NCI-H1436 treated with DMSO at 0.1 percent for 48 hours (cell line): ENCODE measurements at regions not wholly inside any gene's neighbourhood (a gene's known extent, or its start where the extent isn't known, plus 50 kb on each side); places are given as distances from the start of the nearest gene placed in this dataset.

Experiments used
- DNase-seq: peaks from one replicate; lab custom pipeline; 2025; lab: John Stamatoyannopoulos, UW

DNA sequence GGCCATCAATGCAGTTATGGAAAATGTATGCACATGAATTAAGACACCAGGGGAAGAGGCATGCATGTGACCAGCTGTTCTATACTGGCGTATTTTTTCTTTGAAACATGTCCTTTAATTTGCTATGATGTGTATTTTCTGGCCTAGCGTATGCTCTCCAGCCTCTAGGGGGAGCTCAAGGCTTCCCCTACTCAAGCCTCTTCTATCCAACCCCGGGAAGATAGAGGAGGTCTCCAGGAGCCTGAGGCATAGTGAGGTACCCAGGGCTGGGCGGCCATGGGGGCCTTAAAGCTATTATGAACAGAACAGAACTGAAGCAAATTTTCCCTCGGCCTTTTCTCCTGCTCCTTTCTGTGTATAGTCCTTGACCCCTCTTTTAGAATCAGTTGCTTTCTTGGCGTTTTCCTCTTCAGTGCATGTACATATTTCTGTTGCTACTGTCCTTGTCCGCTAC is 528.9 kb downstream of the MAFB start:
- no peak for DNase-seq

DNA sequence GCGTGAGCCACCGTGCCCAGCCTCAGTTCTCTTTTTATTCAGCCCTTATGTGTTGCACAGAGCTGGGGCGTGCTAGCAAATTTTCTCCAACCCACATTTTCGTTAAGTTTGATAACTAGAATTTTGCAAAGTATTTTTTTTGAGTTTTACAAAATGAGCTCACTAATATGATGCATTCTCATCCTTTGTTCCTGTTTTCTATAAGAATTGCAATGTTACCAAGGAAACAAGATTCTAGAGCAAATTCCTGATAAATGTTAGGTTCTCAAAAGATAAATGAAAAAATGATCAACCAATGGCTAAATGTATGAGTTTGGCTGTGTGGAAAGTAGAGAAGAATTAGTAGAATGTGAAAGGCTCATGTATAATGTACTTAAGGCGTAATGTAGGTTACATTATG is 529.8 kb downstream of the MAFB start:
- DNase-seq, result no peak

DNA sequence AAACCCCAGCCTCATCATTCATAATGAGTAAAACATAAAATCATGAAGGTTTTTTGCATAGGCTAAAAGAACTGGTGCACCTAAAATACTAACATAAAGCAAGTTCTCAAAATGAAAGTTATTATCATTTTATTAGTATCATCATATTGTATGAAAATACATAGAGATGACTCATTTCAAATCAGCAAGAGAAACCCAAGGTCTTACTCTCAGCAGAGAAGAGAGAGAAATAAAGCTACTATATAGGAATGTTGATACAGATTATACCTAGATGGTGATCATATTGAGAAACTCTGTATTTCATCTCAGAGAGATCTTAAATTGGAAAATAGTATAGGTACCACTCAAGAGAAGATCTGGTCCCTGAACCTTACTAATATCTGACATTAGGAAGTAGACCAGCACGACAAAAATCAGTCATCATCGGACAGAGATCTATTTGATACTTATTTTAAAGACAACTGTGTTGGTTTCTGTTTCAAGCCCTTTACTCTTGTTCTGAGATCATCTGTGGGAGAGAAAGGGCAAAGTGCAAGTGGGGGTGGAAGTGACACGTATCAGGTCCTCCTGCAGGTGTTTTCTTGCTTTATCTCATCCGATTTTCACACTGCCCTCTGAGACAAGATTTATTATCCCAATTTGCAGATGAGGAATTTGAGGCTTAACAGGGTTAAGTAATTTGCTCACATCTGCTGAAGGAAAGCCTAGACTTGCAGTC is 532.3 kb downstream of the MAFB start:
- no peak for DNase-seq

DNA sequence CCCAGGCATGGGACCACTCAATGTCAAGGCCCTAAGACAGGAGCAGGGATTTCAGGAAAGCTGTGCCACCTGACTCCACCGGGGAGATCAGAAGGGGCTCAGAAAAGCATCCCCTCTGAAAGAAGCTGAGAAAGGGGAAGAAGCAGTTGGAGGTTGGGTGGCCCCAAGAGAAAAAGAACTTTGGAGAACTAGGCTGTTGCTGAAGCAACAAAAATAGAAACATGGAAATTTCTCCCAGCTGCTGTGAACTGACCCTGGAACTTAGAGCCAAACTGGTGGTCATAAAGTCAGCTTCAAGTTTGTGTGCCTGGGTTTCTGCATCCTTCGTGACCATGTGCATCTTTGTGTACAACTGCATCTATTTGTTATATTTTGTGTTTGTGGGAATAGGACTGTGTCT is 534.5 kb downstream of the MAFB start:
- DNase-seq, result no peak

DNA sequence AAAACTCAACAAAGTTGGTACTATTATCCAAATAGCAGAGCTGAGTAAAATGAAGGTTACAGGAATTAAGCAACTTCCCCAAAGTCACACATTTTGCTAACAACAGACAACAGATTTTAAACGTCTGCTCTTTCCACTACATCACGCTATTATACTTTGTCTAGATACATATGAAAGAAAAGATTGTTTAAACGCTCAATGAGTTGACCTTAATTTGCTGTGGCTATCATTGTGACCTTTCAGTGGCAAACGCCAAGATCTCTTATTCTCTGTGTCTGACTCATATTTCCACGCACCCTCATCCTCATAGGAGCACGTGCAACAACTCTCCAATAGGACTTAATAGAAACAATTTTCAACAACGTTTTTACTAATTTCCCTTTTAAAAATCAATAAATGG is 540.1 kb downstream of the MAFB start:
- no peak for DNase-seq

DNA sequence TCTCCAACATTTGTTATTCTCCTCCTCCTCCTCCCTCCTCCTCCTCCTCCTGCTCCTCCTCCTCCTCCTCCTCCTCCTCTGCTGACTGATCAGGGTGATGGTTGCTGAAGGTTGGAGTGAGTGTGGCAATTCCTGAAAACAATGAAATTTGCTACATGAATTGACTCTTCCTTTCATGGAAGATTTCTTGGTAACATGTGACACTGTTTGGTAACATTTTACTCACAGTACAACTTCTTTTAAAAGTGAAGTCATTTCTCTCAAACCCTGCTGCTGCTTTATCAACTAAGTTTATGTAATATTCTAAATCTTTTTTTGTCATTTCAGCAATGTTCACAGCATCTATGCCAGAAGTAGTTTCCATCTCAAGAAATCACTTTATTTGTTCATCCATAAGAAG is 543.0 kb downstream of the MAFB start:
- DNase-seq, result no peak

DNA sequence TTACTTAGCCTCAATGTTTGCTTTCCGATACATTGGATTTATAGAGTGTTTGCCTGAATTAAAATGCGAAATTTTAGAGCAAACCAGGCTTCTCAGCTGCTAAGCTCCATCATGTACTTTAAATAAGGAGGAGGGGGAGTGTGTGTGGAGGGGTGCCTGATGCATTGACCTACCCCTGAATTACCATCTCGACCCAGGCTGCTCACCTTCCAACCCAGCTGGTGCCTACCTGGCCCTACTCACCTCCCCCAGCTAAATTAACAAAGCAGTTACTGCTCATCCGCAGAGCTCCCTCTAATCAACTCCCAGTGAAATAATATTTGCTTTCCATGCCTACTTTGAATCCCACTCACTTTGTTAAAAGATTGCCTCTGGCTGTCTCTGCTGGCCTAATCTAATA is 544.5 kb downstream of the MAFB start:
- DNase-seq, result no peak

DNA sequence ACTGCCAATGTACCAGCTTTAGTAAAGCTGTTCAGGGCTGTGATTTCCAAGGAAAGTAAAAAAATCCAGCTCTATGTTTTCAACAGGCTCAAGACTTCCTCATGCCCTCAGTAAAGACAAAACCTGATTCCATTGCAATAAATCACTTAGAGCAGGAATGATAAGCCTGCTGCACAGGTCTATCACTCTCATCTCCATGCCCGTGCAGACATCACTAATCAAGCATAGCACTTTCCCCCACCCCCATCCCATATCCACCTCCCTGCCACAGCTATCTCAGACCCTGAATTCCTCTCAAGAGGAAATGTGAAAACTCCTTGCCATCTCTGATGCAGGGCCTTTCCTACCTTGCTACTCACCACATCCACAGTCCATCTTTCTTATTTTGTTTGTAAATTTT is 554.9 kb downstream of the MAFB start:
- no peak for DNase-seq

DNA sequence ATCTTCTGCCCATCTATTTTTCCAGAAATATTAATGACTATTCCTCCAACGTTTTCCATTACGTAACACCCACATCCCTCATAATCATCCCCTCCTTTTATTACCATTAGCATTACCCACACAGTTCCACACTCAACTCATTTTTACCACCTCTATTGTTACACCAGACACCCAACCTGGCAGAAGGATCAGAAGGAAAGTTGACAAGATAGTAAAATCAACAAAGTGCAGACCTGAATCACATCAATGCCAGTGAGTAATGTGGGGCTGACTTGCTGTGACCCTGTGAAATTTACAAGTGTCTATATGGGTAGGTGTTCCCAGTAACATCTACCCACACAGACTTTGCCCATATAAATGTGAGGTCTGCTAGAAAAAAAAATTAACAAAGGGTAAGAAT is 568.2 kb downstream of the MAFB start:
- DNase-seq, result no peak

DNA sequence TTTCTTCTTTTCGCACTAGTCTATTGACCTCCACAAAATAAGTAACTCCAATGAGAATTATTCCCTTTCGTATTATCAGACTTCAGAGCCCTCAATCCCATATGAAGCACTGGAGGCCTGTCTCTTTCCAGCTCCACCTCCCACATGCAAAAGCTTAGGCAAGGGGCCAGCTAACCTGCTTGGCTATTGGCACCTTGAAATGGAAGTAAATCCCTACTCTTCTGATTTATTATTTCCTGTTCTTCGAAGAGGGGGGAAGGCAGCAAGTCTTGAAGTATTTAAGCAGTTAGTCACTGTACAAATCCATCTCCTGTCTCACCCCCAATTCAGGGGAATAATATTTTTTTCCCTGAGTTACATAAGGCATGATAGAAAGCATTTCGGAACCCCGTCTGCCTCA is 577.8 kb downstream of the MAFB start:
- no peak for DNase-seq

DNA sequence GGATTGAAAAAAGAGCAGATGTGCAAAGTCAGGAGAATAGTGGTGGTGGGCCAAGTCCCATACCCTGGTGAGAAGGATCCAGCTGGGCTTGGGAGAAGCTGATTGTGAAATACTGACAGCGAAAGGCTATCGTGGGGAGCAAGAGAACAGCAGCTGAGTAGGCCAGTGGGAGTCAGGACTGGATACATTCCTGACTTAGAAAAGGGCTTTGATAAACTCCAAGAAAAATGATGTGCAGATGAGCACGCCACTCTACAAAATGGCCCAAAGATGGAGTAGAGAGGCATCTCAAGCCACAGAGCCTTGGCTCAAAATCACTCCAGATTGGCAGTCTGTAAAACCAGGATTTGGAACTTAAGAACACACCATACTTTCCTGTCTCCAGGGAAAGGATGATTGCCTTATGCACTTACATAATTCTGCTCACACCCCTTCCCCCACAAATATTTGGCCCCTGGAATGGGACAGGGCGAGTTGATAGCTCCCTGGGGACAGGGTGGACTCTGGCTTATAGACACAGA is 578.7 kb downstream of the MAFB start:
- DNase-seq, result no peak

DNA sequence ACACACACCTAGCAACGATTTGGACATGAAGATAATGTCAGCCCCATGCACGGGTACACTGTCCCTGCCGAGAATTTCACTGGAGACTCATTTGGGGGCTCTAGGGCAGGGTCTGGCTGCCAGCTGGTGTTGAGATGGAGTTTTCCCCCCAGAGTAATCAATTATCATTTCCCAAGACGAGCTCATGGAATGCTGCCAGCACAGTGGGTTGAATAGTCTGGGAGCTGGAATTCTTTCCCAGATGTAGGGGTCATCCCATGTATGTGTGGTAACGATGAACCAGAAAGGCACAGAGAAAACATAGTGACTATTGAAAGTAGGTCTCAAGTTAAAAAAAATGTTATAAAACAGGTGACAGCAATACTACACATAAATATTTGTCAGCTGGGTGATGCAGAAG is 579.9 kb downstream of the MAFB start:
- no peak for DNase-seq

DNA sequence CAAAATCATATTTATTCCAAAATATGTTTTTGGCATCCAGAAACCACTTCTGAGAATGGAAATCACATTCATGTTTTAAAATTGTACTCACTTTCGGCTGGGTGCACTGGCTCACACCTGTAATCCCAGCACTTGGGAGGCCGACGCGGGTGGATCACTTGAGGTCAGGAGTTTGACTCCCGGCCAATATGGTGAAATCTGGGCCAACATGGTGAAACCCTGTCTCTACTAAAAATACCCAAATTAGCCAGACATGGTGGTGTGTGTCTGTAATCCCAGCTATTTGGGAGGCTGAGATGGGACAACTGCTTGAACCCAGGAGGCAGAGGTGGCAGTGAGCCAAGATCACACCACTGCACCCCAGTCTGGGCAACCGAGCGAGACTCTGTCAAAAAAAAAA is 580.7 kb downstream of the MAFB start:
- no peak for DNase-seq

DNA sequence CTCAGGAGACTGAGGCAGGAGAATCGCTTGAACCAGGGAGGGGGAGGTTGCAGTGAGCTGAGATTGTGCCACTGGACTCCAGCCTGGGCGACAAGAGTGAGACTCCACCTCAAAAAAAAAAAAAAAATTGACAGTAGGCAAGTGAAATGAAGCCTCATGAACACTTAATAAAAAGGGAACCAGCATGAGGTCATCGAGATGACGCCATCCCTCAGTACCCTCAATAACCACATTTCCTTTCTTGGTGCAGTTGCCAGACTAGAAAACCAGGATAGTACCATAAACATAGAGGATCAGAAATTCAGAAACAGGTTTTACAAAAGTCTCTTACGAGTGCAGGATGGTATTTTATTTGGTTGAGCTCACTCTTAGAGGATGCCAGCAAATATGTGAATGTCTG is 584.1 kb downstream of the MAFB start:
- DNase-seq, result no peak

DNA sequence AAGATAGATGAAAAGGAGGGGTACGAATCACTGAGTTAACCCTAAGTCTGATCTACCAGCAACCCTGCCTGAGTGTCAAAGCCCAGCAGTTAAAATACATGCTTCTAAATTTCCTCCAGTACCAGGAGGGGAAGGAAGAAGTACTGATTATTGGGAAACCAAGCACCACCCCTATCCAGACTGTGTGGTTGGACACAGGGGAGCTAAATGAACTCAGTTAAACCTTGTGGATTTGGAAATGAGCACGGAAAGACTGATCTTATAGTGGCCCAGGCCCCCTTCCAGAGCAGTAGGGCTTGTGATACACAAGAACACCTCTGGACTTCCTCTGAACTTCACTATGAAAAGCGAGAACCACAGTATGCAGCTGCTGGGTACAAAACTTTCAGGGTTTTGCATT is 585.6 kb downstream of the MAFB start:
- DNase-seq, result no peak

DNA sequence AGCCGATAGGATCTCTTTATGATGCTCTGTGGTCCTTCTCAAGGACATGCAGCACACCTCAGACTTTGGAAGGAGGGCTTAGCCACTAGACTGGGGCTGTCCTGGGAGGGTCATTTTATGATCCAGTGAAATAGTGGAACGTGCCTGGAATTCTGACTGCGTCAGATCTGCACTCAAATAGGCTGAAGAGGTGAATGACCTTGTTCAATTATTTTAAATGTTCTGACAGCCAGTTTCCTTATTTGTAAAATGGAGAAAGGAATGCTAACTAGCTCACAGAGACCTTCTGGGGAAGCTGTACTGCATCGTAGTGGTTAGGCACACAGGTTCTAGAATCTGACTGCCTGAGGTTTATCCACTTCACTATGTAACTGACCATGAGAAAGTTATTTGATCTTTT is 587.5 kb downstream of the MAFB start:
- DNase-seq, result no peak

DNA sequence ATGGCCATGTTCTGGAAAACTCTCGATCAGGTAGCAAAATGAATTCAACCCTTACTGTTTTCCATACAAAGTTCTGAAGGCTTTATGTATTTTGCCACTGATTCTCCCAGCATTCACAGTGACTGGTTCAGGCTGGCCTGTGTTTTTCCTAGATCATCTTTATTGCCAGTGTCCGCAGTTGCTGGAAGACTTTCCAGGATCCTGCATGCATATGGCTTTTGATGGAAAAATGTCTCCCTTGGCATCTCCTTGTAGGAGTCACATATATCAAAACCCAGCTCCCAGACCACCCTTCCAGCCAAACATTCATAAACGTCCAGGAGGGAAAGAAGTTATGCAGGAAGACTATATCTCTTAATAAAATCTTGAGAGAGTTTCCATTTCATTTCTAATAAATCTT is 588.8 kb downstream of the MAFB start:
- DNase-seq, result no peak

DNA sequence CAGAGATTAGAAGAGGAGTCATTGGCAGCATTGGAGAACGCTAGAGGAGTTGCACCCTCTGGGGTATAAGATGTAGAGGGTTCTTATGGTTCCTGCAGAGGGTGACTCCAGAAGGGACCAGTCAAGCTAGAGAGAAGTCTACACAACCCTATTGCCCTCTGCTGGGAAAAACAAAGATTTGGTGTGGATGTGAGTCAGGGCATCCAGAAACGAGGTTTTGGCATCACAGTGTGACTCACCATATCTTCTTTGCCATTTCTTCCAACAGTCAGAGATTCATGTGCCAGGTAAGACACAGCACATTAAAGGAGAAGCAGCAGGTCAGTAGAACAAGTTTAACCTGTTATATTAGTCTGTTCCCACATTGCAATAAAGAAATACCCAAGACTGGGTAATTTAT is 598.8 kb downstream of the MAFB start:
- DNase-seq, result no peak

DNA sequence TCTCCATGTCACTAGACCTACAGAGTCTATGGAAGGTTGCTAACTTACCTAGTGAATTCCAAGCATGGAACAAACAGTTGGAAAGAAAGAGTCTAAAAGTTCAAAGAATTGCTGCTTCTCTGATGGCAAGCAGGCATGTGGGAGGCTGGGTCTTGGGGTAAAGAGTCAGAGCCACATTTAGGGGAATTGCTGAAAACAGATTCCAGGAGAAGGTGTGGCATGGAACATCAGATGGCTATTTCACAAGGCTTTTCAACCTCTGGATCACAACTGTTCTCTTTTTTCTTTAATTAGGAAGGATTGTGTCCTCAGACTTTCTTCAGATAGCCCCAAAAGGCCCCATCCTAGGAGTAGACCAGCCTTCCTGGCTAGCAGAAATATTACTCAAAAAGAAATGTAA is 601.5 kb downstream of the MAFB start:
- DNase-seq, result no peak

DNA sequence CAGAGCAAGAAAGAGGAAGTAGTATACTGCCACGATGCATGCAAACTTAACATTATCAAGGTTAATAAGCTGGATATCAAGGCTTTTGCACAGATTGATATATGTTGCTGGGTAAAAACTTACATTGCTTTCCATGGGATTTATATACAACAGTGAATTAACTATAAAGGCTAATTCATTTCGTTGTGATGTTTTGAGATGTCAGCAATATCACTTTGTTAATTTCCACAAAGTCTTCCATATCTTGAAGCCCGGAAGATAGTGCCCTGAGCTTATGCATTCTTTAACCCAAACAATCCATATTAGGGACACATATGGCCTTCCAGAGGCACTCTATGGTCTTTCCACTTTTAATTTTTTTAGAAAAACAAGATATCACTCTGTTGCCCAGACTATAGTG is 603.5 kb downstream of the MAFB start:
- DNase-seq, result no peak

DNA sequence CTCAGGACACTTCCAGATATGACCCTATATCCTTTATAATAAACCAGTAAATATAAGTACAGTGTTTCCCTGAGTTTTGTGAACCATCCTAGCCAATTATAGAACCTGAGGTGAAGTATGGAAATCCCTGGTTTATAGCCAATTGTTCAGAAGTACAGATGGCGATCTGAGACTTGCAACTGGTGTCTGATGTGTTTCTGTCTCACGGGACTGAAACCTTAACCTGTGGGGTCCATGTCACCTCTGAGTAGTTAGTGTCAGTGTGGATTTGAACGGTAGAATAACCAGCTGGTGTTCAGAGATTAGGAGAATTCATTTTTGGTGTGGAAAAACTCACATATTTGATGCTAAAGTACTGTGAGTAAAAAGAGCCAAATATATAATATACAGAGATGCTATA is 606.6 kb downstream of the MAFB start:
- DNase-seq, result no peak

DNA sequence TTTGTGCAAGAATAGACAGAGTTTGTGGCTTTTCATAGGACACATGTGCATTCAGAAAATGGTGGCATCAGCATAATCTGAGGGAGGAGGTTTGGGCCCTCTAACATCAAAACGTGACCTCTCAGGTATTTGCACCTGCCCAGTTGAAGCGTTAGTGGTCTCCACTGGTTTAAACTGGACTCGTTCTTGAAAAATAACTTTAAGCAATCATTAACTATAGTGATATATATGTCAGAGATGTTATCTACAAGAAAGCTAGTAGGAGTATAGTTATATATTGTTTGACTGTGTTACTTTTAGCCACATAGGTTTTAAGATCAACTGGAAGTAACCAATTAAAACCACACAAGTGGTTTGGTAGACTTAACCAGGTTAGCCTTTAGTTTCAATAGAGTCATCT is 607.4 kb downstream of the MAFB start:
- no peak for DNase-seq

DNA sequence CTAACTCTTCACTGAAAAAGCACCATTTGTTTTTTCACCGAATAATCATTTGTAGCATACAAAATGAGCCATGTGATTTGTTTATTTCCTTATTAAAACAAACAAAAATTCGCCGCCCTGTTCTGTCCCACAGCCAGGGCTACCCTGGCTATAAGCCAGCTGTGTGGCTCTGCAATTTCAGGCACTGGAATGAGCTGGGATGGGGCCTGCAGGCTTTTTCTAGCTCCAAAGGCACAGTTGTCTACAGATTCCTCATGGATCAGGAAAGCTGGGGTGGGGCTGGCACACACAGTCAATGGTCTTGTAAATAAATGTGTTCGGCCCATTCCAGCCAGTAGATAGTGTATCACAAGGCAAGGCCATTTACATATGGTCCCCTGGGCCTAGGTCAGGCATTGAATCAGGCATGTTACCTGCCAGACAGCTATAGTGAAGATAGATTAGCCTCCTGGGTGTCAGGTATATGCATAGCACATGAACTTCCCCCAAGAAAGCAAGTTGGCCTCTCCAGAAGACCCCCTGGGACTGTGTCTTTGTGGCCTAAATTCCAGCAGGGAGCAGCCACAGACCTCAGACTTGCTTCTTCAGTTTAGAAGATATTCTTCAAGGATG is 608.9 kb downstream of the MAFB start:
- no peak for DNase-seq

DNA sequence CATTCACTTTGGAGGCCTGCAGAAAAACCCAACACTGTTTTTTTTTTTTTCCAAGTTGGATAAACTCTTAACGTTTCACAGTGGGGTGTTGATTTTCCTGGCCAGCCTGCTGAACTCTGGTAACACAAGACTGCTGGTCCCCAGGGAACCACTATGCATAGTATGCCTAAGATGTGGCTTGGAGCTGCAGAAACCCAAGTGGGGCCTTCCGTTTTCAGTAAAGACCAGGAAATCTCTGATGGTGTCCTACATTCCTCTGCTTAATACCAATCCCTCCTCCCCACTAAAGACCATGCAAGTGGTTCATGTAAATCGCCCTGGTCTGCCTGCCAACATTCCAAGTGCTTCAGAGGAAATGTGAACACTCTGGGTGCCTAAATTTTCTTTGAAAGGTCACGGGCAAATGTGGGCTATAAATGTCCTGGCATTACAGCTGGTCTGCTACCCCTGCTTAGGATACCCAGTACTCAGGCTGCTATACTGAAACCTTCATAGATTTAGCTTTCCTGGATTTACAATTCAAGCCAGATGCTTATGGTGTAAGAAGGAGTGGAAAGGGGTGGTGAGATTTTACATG is 615.4 kb downstream of the MAFB start:
- no peak for DNase-seq
